ENCODE measurements at regions not wholly inside any gene's neighbourhood (a gene's known extent, or its start where the extent isn't known, plus 50 kb on each side); places are given as distances from the start of the nearest gene placed in this dataset.

DNA sequence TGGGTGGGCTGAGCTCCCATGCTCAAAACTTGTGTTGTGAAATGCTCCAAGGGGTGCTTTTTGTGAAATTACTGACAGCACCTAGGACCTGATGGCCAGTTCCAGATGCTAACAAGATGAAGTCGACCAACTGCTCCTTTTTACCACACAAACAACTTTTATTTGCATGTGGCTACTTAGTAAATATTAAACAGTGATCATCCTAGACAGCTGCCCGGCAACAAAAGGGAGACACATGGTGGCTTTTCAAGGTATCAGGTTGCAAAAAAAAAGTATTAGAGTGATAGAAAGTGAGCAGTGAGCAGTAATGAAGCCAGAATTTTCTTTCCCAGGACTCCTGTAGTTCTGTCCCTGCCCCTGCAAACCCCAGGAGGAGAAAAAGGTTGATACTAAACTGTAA, 118.5 kb downstream of the RPIA start:
- Histone ChIP-seq H2AK5ac (ENCODE audit: insufficient read length, low read length) (no peak overlapping the region), H3K27ac (ENCODE audit: insufficient read length, low read depth, low read length) (no peak overlapping the region), H2AFZ (ENCODE audit: low read length) (no peak overlapping the region), H4K5ac (ENCODE audit: insufficient read length, low read depth, low read length) (no peak overlapping the region), H3K27me3 (ENCODE audit: insufficient read depth, low read length) (no peaks in the 10 kb centered on the region), H2BK12ac (ENCODE audit: insufficient read length, low read depth, low read length) (no peak overlapping the region), H3K23ac (ENCODE audit: insufficient read length, low read depth, low read length) (no peak overlapping the region), H4K8ac (replicated peaks; ENCODE audit: insufficient read length, low read depth, low read length) (no peak overlapping the region), H3T11ph (ENCODE audit: low read length) (no peak overlapping the region), H3K4ac (ENCODE audit: low read depth, low read length) (no peak overlapping the region), H3K79me2 (ENCODE audit: insufficient read depth, low read length) (no peaks in the 10 kb centered on the region), H2BK20ac (ENCODE audit: low read depth, low read length, poor library complexity, severe bottlenecking) (no peak overlapping the region), H3K9ac (ENCODE audit: extremely low read depth, insufficient read length, low read length) (no peak overlapping the region), H3K9me3 (ENCODE audit: control insufficient read depth, low read depth, low read length) (peaks cover 6% of the 10 kb centered on the region), H3K56ac (ENCODE audit: insufficient read length, low read depth, low read length) (no peak overlapping the region), H4K20me1 (ENCODE audit: control insufficient read depth, insufficient read depth, insufficient read length) (no peaks in the 10 kb centered on the region), H3K79me1 (ENCODE audit: insufficient read depth, low read depth, low read length, poor library complexity, severe bottlenecking) (no peaks in the 10 kb centered on the region), H4K91ac (ENCODE audit: insufficient read length, low read depth, low read length) (no peak overlapping the region), H3K18ac (ENCODE audit: insufficient read length, low read depth, low read length) (no peak overlapping the region), H2BK15ac (ENCODE audit: low read depth, low read length) (no peak overlapping the region), H2BK120ac (ENCODE audit: low read depth, low read length, poor library complexity, severe bottlenecking) (no peak overlapping the region), H3K23me2 (ENCODE audit: insufficient read length, low read depth, low read length, poor library complexity, severe bottlenecking) (no peaks in the 10 kb centered on the region), H2BK5ac (ENCODE audit: insufficient read length, low read length) (no peak overlapping the region), H3K4me1 (ENCODE audit: insufficient read depth, low read length) (no peaks in the 10 kb centered on the region), H3K4me2 (ENCODE audit: insufficient read depth, insufficient read length, low read length) (no peak overlapping the region), H3K14ac (ENCODE audit: insufficient read depth, low read length) (no peak overlapping the region)
- H3K36me3 Mint-ChIP-seq (ENCODE audit: insufficient read depth in 1 of 3, low read depth in 3 of 3), result peaks cover 14 to 23% (median 16%) of the 10 kb centered on the region in 3 experiments; a peak in 6 of 7 replicates
- no peak overlapping the region for H3K4me3 Mint-ChIP-seq
- no peak for DNase-seq
- H3K9me3 Mint-ChIP-seq, result peaks cover 69 to 95% of the 10 kb centered on the region in 2 experiments
- no peak for TF ChIP-seq CTCF (conservative IDR thresholded peaks at IDR 0.05)
- H3K27me3 Mint-ChIP-seq (ENCODE audit: low read depth), result peaks cover 5% of the 10 kb centered on the region
- WGBS (ENCODE audit: extremely low coverage, insufficient read length, low lambda C conversion rate), result no CpG with 5 or more reads among the region's 2 CpGs
- no peak overlapping the region for H3K27ac Mint-ChIP-seq
- no peaks in the 10 kb centered on the region for H3K4me1 Mint-ChIP-seq
